Loucy (cell line): ENCODE measurements at regions not wholly inside any gene's neighbourhood (a gene's known extent, or its start where the extent isn't known, plus 50 kb on each side); places are given as distances from the start of the nearest gene placed in this dataset.

ENCODE experiments used
- CTCF ChIP-seq: fragments of 200-600 bp; sonication (generic); conservative IDR thresholded peaks from 2 replicates; pipeline ENCODE4 v1.5.1; 2014; ENCODE audit warnings: mild to moderate bottlenecking, antibody characterized with exemption, low read length
- EZH2phosphoT487 ChIP-seq: fragments of 200-600 bp; IDR thresholded peaks from 2 replicates; pipeline ENCODE4 v1.6.1; 2018; ENCODE audit warnings: antibody characterized with exemption, mild to moderate bottlenecking, moderate library complexity, borderline replicate concordance

GRCh38 chr5:98992552-98992951, 63.7 kb upstream of the CHD1 start:
- TF ChIP-seq CTCF (no peak), EZH2phosphoT487 (no peak)
